NT2/D1 (cell line): ENCODE measurements at regions not wholly inside any gene's neighbourhood (a gene's known extent, or its start where the extent isn't known, plus 50 kb on each side); places are given as distances from the start of the nearest gene placed in this dataset.

Experiments
- DNase-seq: peaks from one replicate; pipeline ENCODE4 v3.0.0-alpha.2; 2011; ENCODE audit warnings: low read depth, low spot score
- H3K27me3 ChIP-seq: 2 replicates; pipeline ENCODE4 v1.6.0; 2011; ENCODE audit warnings: mild to moderate bottlenecking; ENCODE audit not compliant: insufficient read length, insufficient read depth
- H3K36me3 ChIP-seq: 2 replicates; pipeline ENCODE4 v1.6.1; 2011; ENCODE audit warnings: mild to moderate bottlenecking, low read length, mixed read lengths; ENCODE audit not compliant: insufficient read depth, insufficient read length
- H3K4me1 ChIP-seq: 2 replicates; pipeline ENCODE4 v1.5.1; 2011; ENCODE audit not compliant: insufficient read depth, insufficient read length
- H3K4me3 ChIP-seq: 2 replicates; pipeline ENCODE4 v1.5.1; 2011; ENCODE audit warnings: low read depth; ENCODE audit not compliant: insufficient read length
- H3K9ac ChIP-seq: 2 replicates; pipeline ENCODE4 v1.6.0; 2011; ENCODE audit warnings: low read depth; ENCODE audit not compliant: insufficient read length
- H3K9me3 ChIP-seq: 2 replicates; pipeline ENCODE4 v1.5.1; 2011; ENCODE audit warnings: mild to moderate bottlenecking, low read length; ENCODE audit not compliant: insufficient read depth
- SUZ12 ChIP-seq: IDR thresholded peaks from 2 replicates; pipeline ENCODE4 v1.6.1; 2011; ENCODE audit not compliant: insufficient read length, insufficient read depth; ENCODE audit errors: extremely low read depth
- YY1 ChIP-seq: IDR thresholded peaks from 2 replicates; pipeline ENCODE4 v1.6.1; 2011; ENCODE audit not compliant: insufficient read length, insufficient read depth
- ZNF274 ChIP-seq: IDR thresholded peaks from 2 replicates; pipeline ENCODE4 v1.6.1; 2011; ENCODE audit warnings: mild to moderate bottlenecking, low read depth, low read length

DNA sequence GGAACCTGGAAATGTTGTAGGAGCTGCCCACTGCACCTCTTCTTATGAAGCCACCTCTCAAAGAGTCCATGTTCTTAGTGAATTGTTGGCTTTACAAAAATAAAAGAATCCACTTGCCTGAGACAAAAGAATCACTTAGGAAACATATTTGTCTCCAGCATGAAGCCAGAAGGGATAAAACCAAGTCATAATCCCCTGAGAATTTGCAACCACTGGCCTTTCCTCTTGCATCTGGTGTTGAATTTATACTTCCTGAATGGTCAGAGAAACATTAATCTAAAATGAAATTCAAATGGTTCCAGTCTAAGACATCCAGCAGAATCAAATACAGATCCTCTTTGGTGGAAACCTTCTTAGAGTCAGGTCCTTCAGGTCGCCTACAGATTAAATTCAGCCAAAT, 192.5 kb upstream of the ECI2 start:
- no peak for DNase-seq
- H3K4me3 ChIP-seq: no peak overlapping the region
- no peaks in the 10 kb centered on the region for H3K36me3 ChIP-seq
- TF ChIP-seq YY1: no peak
- TF ChIP-seq SUZ12: no peak
- no peak for TF ChIP-seq ZNF274
- H3K4me1 ChIP-seq: no peaks in the 10 kb centered on the region
- no peak overlapping the region for H3K9ac ChIP-seq
- no peaks in the 10 kb centered on the region for H3K9me3 ChIP-seq
- H3K27me3 ChIP-seq: no peaks in the 10 kb centered on the region

- Histone ChIP-seq H3K36me3 (no peaks in the 10 kb centered on the region), H3K4me1 (no peaks in the 10 kb centered on the region), H3K27me3 (no peaks in the 10 kb centered on the region), H3K9ac (no peak overlapping the region), H3K9me3 (no peaks in the 10 kb centered on the region), H3K4me3 (no peak overlapping the region)
- no peak for DNase-seq
- TF ChIP-seq ZNF274 (no peak), YY1 (no peak), SUZ12 (no peak)
These were observed 189.4 kb upstream of the ECI2 start for GRCh38 chr6:4324746-4325145.

- DNase-seq: no peak
- Histone ChIP-seq H3K36me3 (no peaks in the 10 kb centered on the region), H3K27me3 (no peaks in the 10 kb centered on the region), H3K9ac (no peak overlapping the region), H3K9me3 (no peaks in the 10 kb centered on the region), H3K4me1 (no peaks in the 10 kb centered on the region), H3K4me3 (no peak overlapping the region)
- TF ChIP-seq YY1: no peak
These were observed 187.9 kb upstream of the ECI2 start for GRCh38 chr6:4323322-4323721.

- no peak for TF ChIP-seq ZNF274
- no peak for TF ChIP-seq SUZ12
- TF ChIP-seq YY1: no peak
- Histone ChIP-seq H3K27me3 (no peaks in the 10 kb centered on the region), H3K4me1 (no peaks in the 10 kb centered on the region), H3K9ac (no peak overlapping the region), H3K4me3 (no peak overlapping the region), H3K36me3 (no peaks in the 10 kb centered on the region), H3K9me3 (0 out of 2 replicates have a peak, but pooled peaks cover 2% of the 10 kb centered on the region)
- no peak for DNase-seq
These were observed 187.5 kb upstream of the ECI2 start for GRCh38 chr6:4322846-4323309.

- Histone ChIP-seq H3K27me3 (no peaks in the 10 kb centered on the region), H3K9me3 (0 out of 2 replicates have a peak, but pooled peaks cover 4% of the 10 kb centered on the region), H3K9ac (no peak overlapping the region), H3K4me1 (no peaks in the 10 kb centered on the region), H3K4me3 (no peak overlapping the region), H3K36me3 (no peaks in the 10 kb centered on the region)
- no peak for DNase-seq
- no peak for TF ChIP-seq YY1
- no peak for TF ChIP-seq ZNF274
- no peak for TF ChIP-seq SUZ12
These were observed 186.9 kb upstream of the ECI2 start for GRCh38 chr6:4322134-4322845.

GRCh38 chr6:4320860-4321259, 185.5 kb upstream of the ECI2 start:
- Histone ChIP-seq H3K4me3 (no peak overlapping the region), H3K9me3 (0 out of 2 replicates have a peak, but pooled peaks cover 4% of the 10 kb centered on the region), H3K9ac (no peak overlapping the region), H3K4me1 (no peaks in the 10 kb centered on the region), H3K36me3 (no peaks in the 10 kb centered on the region), H3K27me3 (no peaks in the 10 kb centered on the region)
- TF ChIP-seq ZNF274 (no peak), YY1 (no peak), SUZ12 (no peak)
- no peak for DNase-seq

DNA sequence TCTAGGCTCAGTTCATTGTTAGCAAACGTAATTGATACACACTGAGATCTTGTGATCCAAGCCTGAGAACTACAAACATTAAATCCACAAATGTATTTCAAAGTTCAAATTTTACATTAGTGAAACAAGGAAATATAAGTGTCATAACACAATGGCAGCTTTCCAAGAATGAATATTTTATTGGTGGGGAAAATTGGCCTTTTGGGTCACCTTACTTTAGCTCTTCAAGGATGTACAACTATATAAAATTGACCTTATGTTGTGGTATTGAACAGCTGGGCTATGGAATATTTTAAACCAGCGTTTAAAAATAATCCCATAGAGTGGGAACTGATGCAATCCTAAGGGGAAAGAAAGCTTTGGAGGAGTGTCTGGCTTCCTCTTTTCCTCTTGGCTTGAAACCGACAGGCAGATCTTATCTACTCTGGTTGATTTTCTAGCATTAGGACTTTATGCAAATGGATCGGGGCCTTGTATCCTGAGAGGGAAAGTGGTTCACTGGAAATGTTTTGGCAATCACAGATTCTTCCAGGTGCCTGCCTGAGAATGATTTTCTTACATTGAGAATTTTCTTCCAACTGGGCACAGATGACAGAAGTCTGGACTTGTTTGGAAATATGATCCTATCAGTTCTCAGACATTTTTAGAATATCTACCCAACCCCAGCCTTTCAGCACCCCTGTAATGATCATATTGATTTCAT, 184.8 kb upstream of the ECI2 start:
- no peak for TF ChIP-seq ZNF274
- TF ChIP-seq SUZ12: no peak
- no peak for TF ChIP-seq YY1
- 0 out of 2 replicates have a peak, but pooled peaks cover 4% of the 10 kb centered on the region for H3K9me3 ChIP-seq
- H3K36me3 ChIP-seq: no peaks in the 10 kb centered on the region
- H3K27me3 ChIP-seq: no peaks in the 10 kb centered on the region
- H3K4me1 ChIP-seq: no peaks in the 10 kb centered on the region
- no peak for DNase-seq
- H3K9ac ChIP-seq: no peak overlapping the region
- no peak overlapping the region for H3K4me3 ChIP-seq

DNA sequence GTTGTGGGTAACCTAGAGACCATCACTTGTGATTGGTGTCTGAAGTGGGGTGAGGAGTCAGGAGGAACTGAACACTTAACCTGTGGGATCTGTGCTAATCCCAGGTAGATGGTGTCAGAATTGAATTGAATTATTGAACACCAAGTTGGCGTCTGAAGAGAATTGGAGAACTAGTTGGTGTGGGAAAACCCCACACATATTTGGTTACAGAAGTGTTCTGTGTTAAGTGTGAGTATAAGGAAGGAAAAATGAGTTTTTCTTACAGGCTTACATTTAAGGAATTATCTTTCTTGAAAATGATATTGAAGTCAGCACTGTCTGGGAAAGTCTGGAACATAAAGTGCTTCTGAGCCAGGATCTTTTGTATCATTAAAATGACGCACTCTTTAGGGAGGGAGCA, 182.9 kb upstream of the ECI2 start:
- no peak for TF ChIP-seq YY1
- TF ChIP-seq SUZ12: no peak
- no peak for TF ChIP-seq ZNF274
- Histone ChIP-seq H3K4me1 (no peaks in the 10 kb centered on the region), H3K9me3 (0 out of 2 replicates have a peak, but pooled peaks cover 4% of the 10 kb centered on the region), H3K27me3 (no peaks in the 10 kb centered on the region), H3K9ac (no peak overlapping the region), H3K36me3 (no peaks in the 10 kb centered on the region), H3K4me3 (no peak overlapping the region)
- no peak for DNase-seq
